ENCODE measurements at regions not wholly inside any gene's neighbourhood (a gene's known extent, or its start where the extent isn't known, plus 50 kb on each side); places are given as distances from the start of the nearest gene placed in this dataset. TPM values are rescaled to one million over a fixed set of nuclear protein-coding genes. Genes with fewer than 3 reads are reported as not detected.

- CTCF ChIA-PET: no interaction called here
- intact Hi-C loops (cut with micrococcal nuclease): no loop called here
- Histone ChIP-seq H3K27me3 (replicated peaks in 1 of 4; ENCODE audit: control extremely low read depth in 1 of 4, control insufficient read depth in 3 of 4, insufficient read depth in 4 of 4, low read length in 3 of 4) (peaks cover 0 to 4% (median 1%) of the 10 kb centered on the region in 4 experiments), H3K4me1 (ENCODE audit: control insufficient read depth in 2 of 2, insufficient read depth in 2 of 2, low read length in 2 of 2) (no peaks in the 10 kb centered on the region), H3K9me3 (ENCODE audit: control extremely low read depth in 1 of 3, control insufficient read depth in 2 of 3, insufficient read depth in 1 of 3, low read length in 2 of 3) (no peaks in the 10 kb centered on the region), H3K79me2 (ENCODE audit: control insufficient read depth, insufficient read depth, low read length) (no peaks in the 10 kb centered on the region), H2AFZ (ENCODE audit: insufficient read depth, low read depth, low read length, poor library complexity, severe bottlenecking) (peak overlapping the region; percentile 14), H4K20me1 (ENCODE audit: control insufficient read depth, insufficient read depth, low read length, poor library complexity, severe bottlenecking) (no peaks in the 10 kb centered on the region), H3K4me2 (replicated peaks; ENCODE audit: low read depth, low read length, poor library complexity, severe bottlenecking) (no peak overlapping the region), H3K36me3 (replicated peaks in 1 of 2; ENCODE audit: control extremely low read depth in 1 of 2, control insufficient read depth in 1 of 2, extremely low read depth in 1 of 2, insufficient read depth in 2 of 2, low read length in 1 of 2) (no peaks in the 10 kb centered on the region), H3K27ac (ENCODE audit: low read length in 2 of 2) (no peak overlapping the region), H3K9ac (ENCODE audit: low read length) (no peak overlapping the region), H3K4me3 (ENCODE audit: control extremely low read depth in 1 of 5, extremely low read depth in 1 of 5, insufficient read depth in 1 of 5, low read depth in 2 of 5, low read length in 4 of 5) (no peak overlapping the region)
- WGBS (ENCODE audit: insufficient coverage): 53% methylated on average over 5 of the region's 6 CpGs
- no peak for DNase-seq
- Mint-ChIP-seq H3K4me3 (no peak overlapping the region), H3K4me1 (no peaks in the 10 kb centered on the region), H3K27me3 (peaks cover 17% of the 10 kb centered on the region), H3K27ac (no peak overlapping the region), H3K9me3 (ENCODE audit: insufficient read depth) (no peaks in the 10 kb centered on the region)
- no peak for TF ChIP-seq EZH2 (IDR thresholded peaks at IDR 0.05; ENCODE audit: borderline replicate concordance, insufficient read depth, low read depth, low read length, poor library complexity, severe bottlenecking)
- TF ChIP-seq CTCF (IDR thresholded peaks at IDR 0.05): no peak
- no peak for ATAC-seq (ENCODE audit: low read depth)
- POLR2A ChIA-PET: no interaction called here
Observed at GRCh38 chr3:182740710-182741109, 52.6 kb upstream of the ATP11B start.

- ChIA-PET CTCF (no interaction called here), POLR2A (no interaction called here)
- Histone ChIP-seq H3K4me2 (replicated peaks; ENCODE audit: low read depth, low read length, poor library complexity, severe bottlenecking) (no peak overlapping the region), H3K9me3 (ENCODE audit: control extremely low read depth in 1 of 3, control insufficient read depth in 2 of 3, insufficient read depth in 1 of 3, low read length in 2 of 3) (no peaks in the 10 kb centered on the region), H3K4me1 (ENCODE audit: control insufficient read depth in 2 of 2, insufficient read depth in 2 of 2, low read length in 2 of 2) (no peaks in the 10 kb centered on the region), H3K9ac (ENCODE audit: low read length) (no peak overlapping the region), H3K4me3 (ENCODE audit: control extremely low read depth in 1 of 5, extremely low read depth in 1 of 5, insufficient read depth in 1 of 5, low read depth in 2 of 5, low read length in 4 of 5) (no peak overlapping the region), H3K27me3 (replicated peaks in 1 of 4; ENCODE audit: control extremely low read depth in 1 of 4, control insufficient read depth in 3 of 4, insufficient read depth in 4 of 4, low read length in 3 of 4) (peaks cover 0 to 4% (median 1%) of the 10 kb centered on the region in 4 experiments), H3K27ac (ENCODE audit: low read length in 2 of 2) (no peak overlapping the region), H3K79me2 (ENCODE audit: control insufficient read depth, insufficient read depth, low read length) (no peaks in the 10 kb centered on the region), H4K20me1 (ENCODE audit: control insufficient read depth, insufficient read depth, low read length, poor library complexity, severe bottlenecking) (no peaks in the 10 kb centered on the region), H3K36me3 (replicated peaks in 1 of 2; ENCODE audit: control extremely low read depth in 1 of 2, control insufficient read depth in 1 of 2, extremely low read depth in 1 of 2, insufficient read depth in 2 of 2, low read length in 1 of 2) (no peaks in the 10 kb centered on the region), H2AFZ (ENCODE audit: insufficient read depth, low read depth, low read length, poor library complexity, severe bottlenecking) (no peak overlapping the region)
- ATAC-seq (ENCODE audit: low read depth): no peak
- WGBS (ENCODE audit: insufficient coverage): no CpG with 5 or more reads among the region's 3 CpGs
- Mint-ChIP-seq H3K4me3 (no peak overlapping the region), H3K27ac (no peak overlapping the region), H3K9me3 (ENCODE audit: insufficient read depth) (no peaks in the 10 kb centered on the region), H3K27me3 (peaks cover 17% of the 10 kb centered on the region), H3K4me1 (no peaks in the 10 kb centered on the region)
- DNase-seq: no peak
- TF ChIP-seq EZH2 (IDR thresholded peaks at IDR 0.05; ENCODE audit: borderline replicate concordance, insufficient read depth, low read depth, low read length, poor library complexity, severe bottlenecking) (no peak), CTCF (IDR thresholded peaks at IDR 0.05) (no peak)
- intact Hi-C loops (cut with micrococcal nuclease): no loop called here
Observed at GRCh38 chr3:182741214-182741613, 52.1 kb upstream of the ATP11B start.

Small RNAs in the stretch of these regions (small RNA-seq; reads per million reads assigned to genes)
- gene RN7SKP265 (ENCODE audit: insufficient read length, low read depth, low replicate concordance): not detected
